ENCODE measurements at regions not wholly inside any gene's neighbourhood (a gene's known extent, or its start where the extent isn't known, plus 50 kb on each side); places are given as distances from the start of the nearest gene placed in this dataset.

GRCh38 chr1:238360474-238360873, 469.8 kb upstream of the ZP4 start:
- no peak for ATAC-seq
- TF ChIP-seq CSRNP3 (CRISPR knock-in tag; IDR thresholded peaks at IDR 0.05) (no peak), TCF4 (CRISPR knock-in tag; IDR thresholded peaks at IDR 0.05; ENCODE audit: borderline replicate concordance) (no peak), ZC3H10 (CRISPR knock-in tag; IDR thresholded peaks at IDR 0.05) (no peak)

- no peak for ATAC-seq
- no peak for TF ChIP-seq ZFP3 (CRISPR knock-in tag; IDR thresholded peaks at IDR 0.05)
- no peak for TF ChIP-seq TOX (CRISPR knock-in tag; IDR thresholded peaks at IDR 0.05; ENCODE audit: borderline replicate concordance)
- no peak for TF ChIP-seq CSRNP3 (CRISPR knock-in tag; IDR thresholded peaks at IDR 0.05)
- TF ChIP-seq RARB (CRISPR knock-in tag; IDR thresholded peaks at IDR 0.05): no peak
- TF ChIP-seq ZFP30 (CRISPR knock-in tag; IDR thresholded peaks at IDR 0.05): no peak
- no peak for TF ChIP-seq POU6F1 (CRISPR knock-in tag; IDR thresholded peaks at IDR 0.05; ENCODE audit: borderline replicate concordance, low read depth)
- TF ChIP-seq PPARA (CRISPR knock-in tag; IDR thresholded peaks at IDR 0.05; ENCODE audit: borderline replicate concordance): no peak
- TF ChIP-seq CSDC2 (CRISPR knock-in tag; IDR thresholded peaks at IDR 0.05): no peak
- TF ChIP-seq ZNF8 (CRISPR knock-in tag; IDR thresholded peaks at IDR 0.05): no peak
- TF ChIP-seq ARNTL (CRISPR knock-in tag; IDR thresholded peaks at IDR 0.05; ENCODE audit: borderline replicate concordance, low read depth): no peak
- no peak for TF ChIP-seq TCF4 (CRISPR knock-in tag; IDR thresholded peaks at IDR 0.05; ENCODE audit: borderline replicate concordance)
- no peak for TF ChIP-seq ZNF70 (CRISPR knock-in tag; IDR thresholded peaks at IDR 0.05)
- TF ChIP-seq CREB5 (CRISPR knock-in tag; IDR thresholded peaks at IDR 0.05; ENCODE audit: low read depth): no peak
- no peak for TF ChIP-seq ZC3H10 (CRISPR knock-in tag; IDR thresholded peaks at IDR 0.05)
- TF ChIP-seq ZNF565 (CRISPR knock-in tag; conservative IDR thresholded peaks at IDR 0.05; ENCODE audit: low read depth): no peak
- TF ChIP-seq SNAI2 (CRISPR knock-in tag; IDR thresholded peaks at IDR 0.05): no peak
These were observed 459.7 kb upstream of the ZP4 start for GRCh38 chr1:238350471-238350870.

GRCh38 chr1:238346340-238346739, 455.6 kb upstream of the ZP4 start:
- no peak for ATAC-seq
- TF ChIP-seq ZNF8 (CRISPR knock-in tag; IDR thresholded peaks at IDR 0.05): no peak
- TF ChIP-seq ARNTL (CRISPR knock-in tag; IDR thresholded peaks at IDR 0.05; ENCODE audit: borderline replicate concordance, low read depth): no peak
- no peak for TF ChIP-seq PPARA (CRISPR knock-in tag; IDR thresholded peaks at IDR 0.05; ENCODE audit: borderline replicate concordance)
- TF ChIP-seq TCF4 (CRISPR knock-in tag; IDR thresholded peaks at IDR 0.05; ENCODE audit: borderline replicate concordance): no peak
- no peak for TF ChIP-seq CSRNP3 (CRISPR knock-in tag; IDR thresholded peaks at IDR 0.05)
- TF ChIP-seq CSDC2 (CRISPR knock-in tag; IDR thresholded peaks at IDR 0.05): no peak
- no peak for TF ChIP-seq RARB (CRISPR knock-in tag; IDR thresholded peaks at IDR 0.05)
- no peak for TF ChIP-seq ZNF565 (CRISPR knock-in tag; conservative IDR thresholded peaks at IDR 0.05; ENCODE audit: low read depth)
- TF ChIP-seq PATZ1 (CRISPR knock-in tag; IDR thresholded peaks at IDR 0.05; ENCODE audit: borderline replicate concordance): no peak
- TF ChIP-seq OSR1 (CRISPR knock-in tag; IDR thresholded peaks at IDR 0.05): no peak
- TF ChIP-seq TSHZ2 (CRISPR knock-in tag; IDR thresholded peaks at IDR 0.05): no peak
- TF ChIP-seq ZC3H10 (CRISPR knock-in tag; IDR thresholded peaks at IDR 0.05): no peak
- no peak for TF ChIP-seq ESRRG (CRISPR knock-in tag; IDR thresholded peaks at IDR 0.05)

Measured in SK-N-SH treated with all-trans-retinoic acid at 6 μM for 48 hours (cell line).